ENCODE measurements at regions not wholly inside any gene's neighbourhood (a gene's known extent, or its start where the extent isn't known, plus 50 kb on each side); places are given as distances from the start of the nearest gene placed in this dataset.

- Histone ChIP-seq H3K4me3 (ENCODE audit: low read length) (no peak overlapping the region), H3K4me1 (ENCODE audit: low read length) (no peaks in the 10 kb centered on the region)
- TF ChIP-seq EZH2 (optimal IDR thresholded peaks at IDR 0.05; ENCODE audit: low read depth, low read length) (no peak), EZH2phosphoT487 (IDR thresholded peaks at IDR 0.05; ENCODE audit: low read length) (no peak)
These were observed 339.2 kb upstream of the MEOX2 start for GRCh38 chr7:16025696-16026095.

DNA sequence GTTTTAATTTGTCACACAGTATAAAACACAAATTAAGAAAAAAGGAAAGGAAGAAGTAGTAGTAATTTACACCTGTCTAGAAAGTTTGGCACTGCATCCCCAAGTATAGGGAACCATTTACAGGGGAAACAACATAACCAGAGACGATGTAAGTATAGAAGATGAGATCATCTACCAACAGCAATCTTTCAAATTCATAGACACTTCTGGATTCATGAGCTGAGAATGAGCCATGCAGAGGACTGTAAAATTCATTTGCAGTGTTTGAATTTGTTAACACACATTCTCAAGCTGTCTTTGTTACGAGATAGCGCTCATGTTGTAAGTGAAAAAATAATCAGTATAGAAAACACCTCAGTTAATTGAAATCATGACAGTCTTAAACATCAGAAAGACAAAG lies 337.0 kb upstream of the MEOX2 start:
- DNase-seq, result no peak
- no peaks in the 10 kb centered on the region for H3K27me3 ChIP-seq (replicated peaks; ENCODE audit: insufficient read depth, low read length)
- H4K20me1 ChIP-seq (ENCODE audit: insufficient read depth, low read length), result no peaks in the 10 kb centered on the region
- no peak overlapping the region for H3K27ac ChIP-seq (ENCODE audit: low read length)
- H3K9me2 ChIP-seq (replicated peaks; ENCODE audit: insufficient read depth, low read length), result no peaks in the 10 kb centered on the region
- no peak overlapping the region for H3K4me3 ChIP-seq (ENCODE audit: low read length)
- no peaks in the 10 kb centered on the region for H3K4me1 ChIP-seq (ENCODE audit: low read length)
- H3K36me3 ChIP-seq (replicated peaks; ENCODE audit: insufficient read depth, low read length), result no peaks in the 10 kb centered on the region
- TF ChIP-seq, protein P1, sequence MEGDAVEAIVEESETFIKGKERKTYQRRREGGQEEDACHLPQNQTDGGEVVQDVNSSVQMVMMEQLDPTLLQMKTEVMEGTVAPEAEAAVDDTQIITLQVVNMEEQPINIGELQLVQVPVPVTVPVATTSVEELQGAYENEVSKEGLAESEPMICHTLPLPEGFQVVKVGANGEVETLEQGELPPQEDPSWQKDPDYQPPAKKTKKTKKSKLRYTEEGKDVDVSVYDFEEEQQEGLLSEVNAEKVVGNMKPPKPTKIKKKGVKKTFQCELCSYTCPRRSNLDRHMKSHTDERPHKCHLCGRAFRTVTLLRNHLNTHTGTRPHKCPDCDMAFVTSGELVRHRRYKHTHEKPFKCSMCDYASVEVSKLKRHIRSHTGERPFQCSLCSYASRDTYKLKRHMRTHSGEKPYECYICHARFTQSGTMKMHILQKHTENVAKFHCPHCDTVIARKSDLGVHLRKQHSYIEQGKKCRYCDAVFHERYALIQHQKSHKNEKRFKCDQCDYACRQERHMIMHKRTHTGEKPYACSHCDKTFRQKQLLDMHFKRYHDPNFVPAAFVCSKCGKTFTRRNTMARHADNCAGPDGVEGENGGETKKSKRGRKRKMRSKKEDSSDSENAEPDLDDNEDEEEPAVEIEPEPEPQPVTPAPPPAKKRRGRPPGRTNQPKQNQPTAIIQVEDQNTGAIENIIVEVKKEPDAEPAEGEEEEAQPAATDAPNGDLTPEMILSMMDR (IDR thresholded peaks at IDR 0.05; ENCODE audit: low read length), result no peak
- TF ChIP-seq EZH2phosphoT487 (IDR thresholded peaks at IDR 0.05; ENCODE audit: low read length) (no peak), EZH2 (optimal IDR thresholded peaks at IDR 0.05; ENCODE audit: low read depth, low read length) (no peak)
- H3F3A ChIP-seq (ENCODE audit: insufficient read depth, low read length), result no peaks in the 10 kb centered on the region
- H3K4me2 ChIP-seq (ENCODE audit: low read depth, low read length), result no peak overlapping the region
- no peak overlapping the region for H2AFZ ChIP-seq (ENCODE audit: low read length)
- no peaks in the 10 kb centered on the region for H3K9me3 ChIP-seq (replicated peaks; ENCODE audit: insufficient read depth, low read length)
- H3K79me2 ChIP-seq (ENCODE audit: low read length), result no peaks in the 10 kb centered on the region
- H3K9ac ChIP-seq (ENCODE audit: low read length), result no peak overlapping the region

More at GRCh38 chr7:16025696-16026095, 339.2 kb upstream of the MEOX2 start:
- Histone ChIP-seq H3K9me2 (replicated peaks; ENCODE audit: insufficient read depth, low read length) (no peaks in the 10 kb centered on the region), H3K79me2 (ENCODE audit: low read length) (no peaks in the 10 kb centered on the region), H3K36me3 (replicated peaks; ENCODE audit: insufficient read depth, low read length) (no peaks in the 10 kb centered on the region), H3K27me3 (replicated peaks; ENCODE audit: insufficient read depth, low read length) (no peaks in the 10 kb centered on the region), H3K4me2 (ENCODE audit: low read depth, low read length) (no peak overlapping the region), H3K9ac (ENCODE audit: low read length) (no peak overlapping the region), H2AFZ (ENCODE audit: low read length) (no peak overlapping the region), H3F3A (ENCODE audit: insufficient read depth, low read length) (no peaks in the 10 kb centered on the region), H3K9me3 (replicated peaks; ENCODE audit: insufficient read depth, low read length) (no peaks in the 10 kb centered on the region), H3K27ac (ENCODE audit: low read length) (no peak overlapping the region), H4K20me1 (ENCODE audit: insufficient read depth, low read length) (no peaks in the 10 kb centered on the region)
- DNase-seq, result no peak

DNA sequence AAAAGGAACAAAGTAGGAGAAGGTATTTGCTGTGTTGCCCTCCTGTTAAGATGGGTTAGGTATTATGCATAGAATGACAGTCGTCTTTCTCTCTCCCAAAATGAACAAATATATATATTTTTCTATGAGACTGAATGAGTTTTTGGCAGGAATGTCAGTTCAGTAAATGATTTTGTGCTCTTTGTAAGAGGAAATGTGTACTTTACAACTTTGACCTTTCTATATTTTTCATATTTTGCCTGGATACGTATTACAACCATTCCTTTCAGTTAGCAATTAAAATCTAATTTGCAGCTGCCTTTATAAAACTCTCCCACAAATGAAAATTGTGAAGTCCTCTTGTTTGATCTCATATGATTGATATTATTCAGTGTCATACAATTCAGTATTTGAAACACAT lies 336.6 kb upstream of the MEOX2 start:
- H3K4me2 ChIP-seq (ENCODE audit: low read depth, low read length), result no peak overlapping the region
- no peaks in the 10 kb centered on the region for H3K36me3 ChIP-seq (replicated peaks; ENCODE audit: insufficient read depth, low read length)
- no peaks in the 10 kb centered on the region for H3K4me1 ChIP-seq (ENCODE audit: low read length)
- no peaks in the 10 kb centered on the region for H3F3A ChIP-seq (ENCODE audit: insufficient read depth, low read length)
- no peak for TF ChIP-seq EZH2phosphoT487 (IDR thresholded peaks at IDR 0.05; ENCODE audit: low read length)
- H3K9me3 ChIP-seq (replicated peaks; ENCODE audit: insufficient read depth, low read length), result no peaks in the 10 kb centered on the region
- H3K27ac ChIP-seq (ENCODE audit: low read length), result no peak overlapping the region
- no peaks in the 10 kb centered on the region for H3K9me2 ChIP-seq (replicated peaks; ENCODE audit: insufficient read depth, low read length)
- no peak overlapping the region for H2AFZ ChIP-seq (ENCODE audit: low read length)
- no peaks in the 10 kb centered on the region for H4K20me1 ChIP-seq (ENCODE audit: insufficient read depth, low read length)
- no peaks in the 10 kb centered on the region for H3K27me3 ChIP-seq (replicated peaks; ENCODE audit: insufficient read depth, low read length)
- H3K9ac ChIP-seq (ENCODE audit: low read length), result no peak overlapping the region
- no peak for DNase-seq
- H3K4me3 ChIP-seq (ENCODE audit: low read length), result no peak overlapping the region
- no peaks in the 10 kb centered on the region for H3K79me2 ChIP-seq (ENCODE audit: low read length)

DNA sequence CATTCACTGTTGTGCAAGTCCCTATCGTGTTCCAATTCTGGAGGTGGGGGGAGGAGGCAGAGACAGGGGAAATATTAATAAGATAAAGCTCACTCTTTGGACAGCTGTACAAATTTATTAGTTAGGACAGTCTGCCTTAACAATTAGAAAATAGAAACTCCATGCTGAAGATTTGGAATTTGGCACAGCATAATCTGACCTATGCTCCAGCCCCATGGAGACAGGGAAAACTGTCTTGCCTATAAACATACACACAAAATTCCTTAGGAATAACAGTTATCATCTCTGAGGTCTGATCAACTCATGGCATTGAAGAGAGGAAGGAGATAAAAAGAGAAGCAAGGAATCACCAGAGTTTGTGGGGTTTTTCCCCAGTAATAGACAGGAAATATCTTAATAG lies 335.4 kb upstream of the MEOX2 start:
- no peaks in the 10 kb centered on the region for H3K36me3 ChIP-seq (replicated peaks; ENCODE audit: insufficient read depth, low read length)
- H3K9ac ChIP-seq (ENCODE audit: low read length), result no peak overlapping the region
- no peaks in the 10 kb centered on the region for H3K9me3 ChIP-seq (replicated peaks; ENCODE audit: insufficient read depth, low read length)
- no peak for DNase-seq
- no peaks in the 10 kb centered on the region for H3K9me2 ChIP-seq (replicated peaks; ENCODE audit: insufficient read depth, low read length)
- no peak overlapping the region for H2AFZ ChIP-seq (ENCODE audit: low read length)
- no peak overlapping the region for H3K4me2 ChIP-seq (ENCODE audit: low read depth, low read length)
- TF ChIP-seq, protein P1 (IDR thresholded peaks at IDR 0.05; ENCODE audit: low read length), result no peak
- TF ChIP-seq EZH2 (optimal IDR thresholded peaks at IDR 0.05; ENCODE audit: low read depth, low read length), result no peak
- H3K27ac ChIP-seq (ENCODE audit: low read length), result no peak overlapping the region
- H3K79me2 ChIP-seq (ENCODE audit: low read length), result no peaks in the 10 kb centered on the region
- H4K20me1 ChIP-seq (ENCODE audit: insufficient read depth, low read length), result no peaks in the 10 kb centered on the region
- H3F3A ChIP-seq (ENCODE audit: insufficient read depth, low read length), result no peaks in the 10 kb centered on the region
- H3K27me3 ChIP-seq (replicated peaks; ENCODE audit: insufficient read depth, low read length), result no peaks in the 10 kb centered on the region
- no peak overlapping the region for H3K4me3 ChIP-seq (ENCODE audit: low read length)
- no peaks in the 10 kb centered on the region for H3K4me1 ChIP-seq (ENCODE audit: low read length)

Data from MM.1S (cell line).